ENCODE measurements at regions not wholly inside any gene's neighbourhood (a gene's known extent, or its start where the extent isn't known, plus 50 kb on each side); places are given as distances from the start of the nearest gene placed in this dataset.

- no peak overlapping the region for H3K27ac Mint-ChIP-seq
- DNase-seq (ENCODE audit: low spot score) (no peak), ATAC-seq (peak; percentile 54)
- H3K4me3 Mint-ChIP-seq, result no peak overlapping the region
- TF ChIP-seq FOXP4 (CRISPR knock-in tag; IDR thresholded peaks at IDR 0.05) (no peak), TEAD4 (CRISPR knock-in tag; IDR thresholded peaks at IDR 0.05) (no peak)
- H3K36me3 Mint-ChIP-seq, result peaks cover 8% of the 10 kb centered on the region
- peaks cover 2% of the 10 kb centered on the region for H3K27me3 Mint-ChIP-seq (ENCODE audit: low read depth)
- peaks cover 36% of the 10 kb centered on the region for H3K4me1 Mint-ChIP-seq
- H3K9me3 Mint-ChIP-seq, result peaks cover 30% of the 10 kb centered on the region
- ChIA-PET CTCF (interaction anchor here (2.2 to 4.0 kb wide), 2 partner anchors 11 to 94 kb away, joined by 6 to 12 read pairs; no protein-coding TSS in a partner anchor), POLR2A (no interaction called here)
Observed at GRCh38 chr5:167953151-167953798, 338.2 kb upstream of the WWC1 start.

- H3K4me1 Mint-ChIP-seq, result peaks cover 19% of the 10 kb centered on the region
- no peak overlapping the region for H3K4me3 Mint-ChIP-seq
- ChIA-PET POLR2A (no interaction called here), CTCF (no interaction called here)
- H3K27me3 Mint-ChIP-seq (ENCODE audit: low read depth), result peaks cover 6% of the 10 kb centered on the region
- H3K36me3 Mint-ChIP-seq, result peaks cover 27% of the 10 kb centered on the region
- TF ChIP-seq ZNF416 (CRISPR knock-in tag; IDR thresholded peaks at IDR 0.05), result no peak
- no peak for TF ChIP-seq ZNF423 (CRISPR knock-in tag; IDR thresholded peaks at IDR 0.05)
- no peak for TF ChIP-seq USF1 (CRISPR knock-in tag; IDR thresholded peaks at IDR 0.05)
- no peak for TF ChIP-seq NR3C1 (CRISPR knock-in tag; conservative IDR thresholded peaks at IDR 0.05; ENCODE audit: low read depth)
- TF ChIP-seq NFYB (CRISPR knock-in tag; conservative IDR thresholded peaks at IDR 0.05; ENCODE audit: low read depth), result no peak
- no peak for TF ChIP-seq TP53 (CRISPR knock-in tag; IDR thresholded peaks at IDR 0.05)
- H3K27ac Mint-ChIP-seq, result no peak overlapping the region
- no peak for DNase-seq (ENCODE audit: low spot score)
- H3K9me3 Mint-ChIP-seq, result peaks cover 41% of the 10 kb centered on the region
- ATAC-seq, result no peak
Observed at GRCh38 chr5:167961731-167962130, 329.7 kb upstream of the WWC1 start.

- Mint-ChIP-seq H3K27ac (no peak overlapping the region), H3K9me3 (peaks cover 17% of the 10 kb centered on the region), H3K27me3 (ENCODE audit: low read depth) (peaks cover 3% of the 10 kb centered on the region), H3K4me3 (no peak overlapping the region), H3K4me1 (peaks cover 24% of the 10 kb centered on the region), H3K36me3 (peaks cover 8% of the 10 kb centered on the region)
- POLR2A ChIA-PET, result no interaction called here
- DNase-seq (ENCODE audit: low spot score) (no peak), ATAC-seq (peak; percentile 59; the same call in 1 of the 2 replicates)
- CTCF ChIA-PET, result interaction anchor here (0.6 to 1.6 kb wide), 4 partner anchors 13 to 157 kb away, joined by 3 to 6 read pairs (median 4); no protein-coding TSS in a partner anchor
- TF ChIP-seq IRF2 (CRISPR knock-in tag; IDR thresholded peaks at IDR 0.05; ENCODE audit: borderline replicate concordance, low read depth), result no peak
- no peak for TF ChIP-seq USF1 (CRISPR knock-in tag; IDR thresholded peaks at IDR 0.05)
- no peak for TF ChIP-seq MYBL2 (CRISPR knock-in tag; IDR thresholded peaks at IDR 0.05)
- no peak for TF ChIP-seq SP1 (CRISPR knock-in tag; conservative IDR thresholded peaks at IDR 0.05)
- TF ChIP-seq E2F1 (CRISPR knock-in tag; IDR thresholded peaks at IDR 0.05), result no peak
- no peak for TF ChIP-seq FOXK1 (CRISPR knock-in tag; IDR thresholded peaks at IDR 0.05)
- TF ChIP-seq TCF7 (CRISPR knock-in tag; IDR thresholded peaks at IDR 0.05; ENCODE audit: low read depth), result no peak
- no peak for TF ChIP-seq GRHL2 (CRISPR knock-in tag; IDR thresholded peaks at IDR 0.05; ENCODE audit: insufficient replicate concordance, severe bottlenecking)
- no peak for TF ChIP-seq ETV6 (CRISPR knock-in tag; IDR thresholded peaks at IDR 0.05)
- no peak for TF ChIP-seq ZNF317 (CRISPR knock-in tag; IDR thresholded peaks at IDR 0.05; ENCODE audit: borderline replicate concordance, low read depth)
- TF ChIP-seq HMGXB4 (CRISPR knock-in tag; IDR thresholded peaks at IDR 0.05), result no peak
- no peak for TF ChIP-seq GTF2I (CRISPR knock-in tag; conservative IDR thresholded peaks at IDR 0.05)
- no peak for TF ChIP-seq IRF1 (CRISPR knock-in tag; IDR thresholded peaks at IDR 0.05)
- no peak for TF ChIP-seq NFYB (CRISPR knock-in tag; conservative IDR thresholded peaks at IDR 0.05; ENCODE audit: low read depth)
- no peak for TF ChIP-seq ZNF416 (CRISPR knock-in tag; IDR thresholded peaks at IDR 0.05)
- no peak for TF ChIP-seq HMGA2 (CRISPR knock-in tag; IDR thresholded peaks at IDR 0.05)
- no peak for TF ChIP-seq MAX (CRISPR knock-in tag; IDR thresholded peaks at IDR 0.05)
- TF ChIP-seq ZSCAN18 (CRISPR knock-in tag; IDR thresholded peaks at IDR 0.05), result no peak
Observed at GRCh38 chr5:167964529-167964928, 326.9 kb upstream of the WWC1 start.
